Endothelial cell (in vitro differentiated cells): ENCODE measurements at regions not wholly inside any gene's neighbourhood (a gene's known extent, or its start where the extent isn't known, plus 50 kb on each side); places are given as distances from the start of the nearest gene placed in this dataset.

ENCODE experiments used
- DNase-seq: peaks from one replicate; pipeline ENCODE4 v3.0.0; 2021; ENCODE audit warnings: low spot score
- H3K27ac Mint-ChIP-seq: one replicate; pipeline ENCODE4 v1.8.0; 2021; ENCODE audit warnings: mixed read lengths, inconsistent platforms; ENCODE audit not compliant: unreplicated experiment
- H3K27me3 Mint-ChIP-seq: one replicate; pipeline ENCODE4 v1.8.0; 2021; ENCODE audit warnings: mild to moderate bottlenecking, moderate library complexity, mixed read lengths, inconsistent platforms; ENCODE audit not compliant: unreplicated experiment
- H3K36me3 Mint-ChIP-seq: one replicate; pipeline ENCODE4 v1.8.0; 2021; ENCODE audit warnings: mild to moderate bottlenecking, low read depth, mixed read lengths, inconsistent platforms; ENCODE audit not compliant: unreplicated experiment
- H3K4me1 Mint-ChIP-seq: one replicate; pipeline ENCODE4 v1.8.0; 2021; ENCODE audit warnings: mild to moderate bottlenecking, mixed read lengths, inconsistent platforms; ENCODE audit not compliant: unreplicated experiment
- H3K4me3 Mint-ChIP-seq: one replicate; pipeline ENCODE4 v1.8.0; 2021; ENCODE audit warnings: mild to moderate bottlenecking, mixed read lengths, inconsistent platforms; ENCODE audit not compliant: unreplicated experiment
- H3K9me3 Mint-ChIP-seq: one replicate; pipeline ENCODE4 v1.8.0; 2021; ENCODE audit warnings: mixed read lengths, inconsistent platforms; ENCODE audit not compliant: unreplicated experiment
- TF ChIP-seq, protein P1 (sequence below): fragments of 200-600 bp; sonication (generic); IDR thresholded peaks from one replicate; pipeline ENCODE4 v1.5.0; 2021; ENCODE audit warnings: antibody characterized with exemption; ENCODE audit not compliant: unreplicated experiment

DNA sequence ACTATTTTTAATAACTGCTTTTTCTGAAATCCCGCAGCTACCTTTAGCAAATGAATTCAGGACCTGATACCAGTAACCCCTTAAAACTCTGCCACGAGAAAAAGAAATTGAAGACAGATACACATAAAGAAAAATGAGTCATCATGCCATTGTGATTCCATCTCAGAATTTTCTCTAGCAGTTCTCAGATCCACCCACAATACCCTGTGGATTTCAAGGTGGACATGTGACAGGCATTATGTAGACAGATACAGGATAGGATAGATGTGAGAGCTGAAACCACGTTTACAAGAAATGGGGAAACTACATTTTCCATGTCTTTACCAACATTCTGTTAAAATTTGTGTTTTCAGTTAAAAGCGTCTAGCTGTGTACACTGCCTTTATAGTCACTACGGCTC is 291.9 kb upstream of the NR2F2 start:
- no peaks in the 10 kb centered on the region for H3K27me3 Mint-ChIP-seq
- no peaks in the 10 kb centered on the region for H3K36me3 Mint-ChIP-seq
- no peak overlapping the region for H3K4me3 Mint-ChIP-seq
- no peak for DNase-seq
- no peaks in the 10 kb centered on the region for H3K4me1 Mint-ChIP-seq
- H3K27ac Mint-ChIP-seq: no peak overlapping the region
- H3K9me3 Mint-ChIP-seq: no peaks in the 10 kb centered on the region
- TF ChIP-seq, protein P1, sequence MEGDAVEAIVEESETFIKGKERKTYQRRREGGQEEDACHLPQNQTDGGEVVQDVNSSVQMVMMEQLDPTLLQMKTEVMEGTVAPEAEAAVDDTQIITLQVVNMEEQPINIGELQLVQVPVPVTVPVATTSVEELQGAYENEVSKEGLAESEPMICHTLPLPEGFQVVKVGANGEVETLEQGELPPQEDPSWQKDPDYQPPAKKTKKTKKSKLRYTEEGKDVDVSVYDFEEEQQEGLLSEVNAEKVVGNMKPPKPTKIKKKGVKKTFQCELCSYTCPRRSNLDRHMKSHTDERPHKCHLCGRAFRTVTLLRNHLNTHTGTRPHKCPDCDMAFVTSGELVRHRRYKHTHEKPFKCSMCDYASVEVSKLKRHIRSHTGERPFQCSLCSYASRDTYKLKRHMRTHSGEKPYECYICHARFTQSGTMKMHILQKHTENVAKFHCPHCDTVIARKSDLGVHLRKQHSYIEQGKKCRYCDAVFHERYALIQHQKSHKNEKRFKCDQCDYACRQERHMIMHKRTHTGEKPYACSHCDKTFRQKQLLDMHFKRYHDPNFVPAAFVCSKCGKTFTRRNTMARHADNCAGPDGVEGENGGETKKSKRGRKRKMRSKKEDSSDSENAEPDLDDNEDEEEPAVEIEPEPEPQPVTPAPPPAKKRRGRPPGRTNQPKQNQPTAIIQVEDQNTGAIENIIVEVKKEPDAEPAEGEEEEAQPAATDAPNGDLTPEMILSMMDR: no peak

DNA sequence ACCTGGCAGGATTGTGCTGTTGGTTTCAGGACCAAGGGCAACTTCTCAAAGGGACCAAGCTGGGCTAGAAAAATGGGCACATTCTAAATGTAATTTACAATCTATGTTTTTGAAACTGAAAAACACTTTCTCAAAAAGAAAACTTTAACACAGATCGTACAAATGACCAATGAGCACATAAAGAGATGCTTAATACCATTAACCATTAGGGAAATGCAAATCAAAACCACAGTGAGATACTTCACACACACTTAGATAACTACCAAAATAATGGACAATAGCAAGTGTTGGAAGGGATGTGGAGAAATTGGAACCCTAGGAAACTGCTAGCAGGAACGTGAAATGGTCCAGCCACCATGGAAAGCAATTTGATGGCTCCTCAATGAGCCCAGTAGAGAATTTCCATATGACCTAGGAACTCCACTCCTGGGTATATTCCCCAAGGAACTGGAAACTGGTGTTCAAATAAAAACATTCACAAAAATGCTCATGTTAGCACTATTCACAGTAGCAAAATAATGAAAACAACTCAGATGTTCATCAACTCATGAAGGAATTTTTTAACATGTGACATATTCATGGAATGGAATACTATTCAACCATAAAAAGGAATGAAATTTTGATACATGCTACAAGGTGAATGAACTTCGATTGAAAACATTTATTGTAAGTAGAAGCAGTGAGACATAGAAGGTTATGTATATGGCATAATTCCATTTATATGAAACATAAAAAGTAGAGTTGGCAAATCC is 288.3 kb upstream of the NR2F2 start:
- no peaks in the 10 kb centered on the region for H3K9me3 Mint-ChIP-seq
- no peaks in the 10 kb centered on the region for H3K4me1 Mint-ChIP-seq
- H3K4me3 Mint-ChIP-seq: no peak overlapping the region
- no peak for DNase-seq
- TF ChIP-seq, protein P1: no peak
- H3K27me3 Mint-ChIP-seq: no peaks in the 10 kb centered on the region
- H3K36me3 Mint-ChIP-seq: no peaks in the 10 kb centered on the region
- H3K27ac Mint-ChIP-seq: no peak overlapping the region

DNA sequence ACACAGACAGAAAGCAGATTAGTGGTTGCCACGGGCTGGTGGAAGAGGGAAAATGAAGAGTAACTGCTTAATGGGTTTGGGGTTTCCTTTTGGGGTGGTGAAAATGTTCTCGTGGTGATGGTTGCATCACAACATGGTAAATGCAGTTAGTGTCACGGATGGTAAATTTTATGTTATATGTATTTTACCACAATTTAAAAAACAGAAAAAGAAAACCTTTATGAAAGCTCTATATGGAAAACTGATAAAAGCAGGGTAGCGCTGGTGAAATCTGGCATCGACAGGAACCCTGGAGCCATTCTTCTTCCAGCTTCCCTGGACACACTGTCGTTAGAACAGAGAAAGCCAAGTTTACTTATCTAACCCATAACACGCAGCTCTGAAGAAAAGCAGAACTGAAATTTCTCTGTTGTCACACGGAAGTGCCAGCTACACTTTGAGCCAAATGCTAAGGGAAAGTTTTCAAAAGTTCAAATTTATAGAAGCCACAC is 287.7 kb upstream of the NR2F2 start:
- H3K9me3 Mint-ChIP-seq: no peaks in the 10 kb centered on the region
- H3K4me1 Mint-ChIP-seq: peaks cover 5% of the 10 kb centered on the region

DNA sequence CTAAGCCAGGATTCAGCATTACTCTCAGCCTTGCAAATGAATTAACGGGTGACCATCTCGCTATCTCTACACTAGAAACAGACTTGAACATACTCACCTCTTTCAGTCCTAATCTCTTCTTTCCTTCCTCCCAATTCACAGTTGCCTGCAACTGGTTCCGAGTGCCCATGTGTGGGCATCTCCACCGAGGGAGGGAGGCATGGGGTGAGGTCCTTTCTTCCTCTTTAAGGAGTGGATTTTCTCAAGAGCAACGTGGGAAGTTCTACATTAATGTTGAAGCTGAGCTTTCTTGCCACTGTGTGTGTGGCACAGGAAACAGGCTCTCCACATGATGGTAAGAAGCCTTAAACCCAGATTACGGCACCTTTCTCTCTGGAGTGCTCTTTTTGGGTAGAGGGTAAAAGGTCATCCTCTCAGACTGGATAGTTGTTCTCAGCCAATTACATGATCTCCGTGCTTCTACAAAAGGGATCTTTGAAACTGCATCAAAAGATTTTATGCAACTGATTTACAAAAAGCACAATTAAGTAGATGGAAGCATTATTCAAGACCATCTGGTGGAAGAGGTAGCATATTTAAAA is 286.8 kb upstream of the NR2F2 start:
- Mint-ChIP-seq H3K4me3 (no peak overlapping the region), H3K36me3 (no peaks in the 10 kb centered on the region), H3K27ac (no peak overlapping the region), H3K4me1 (peaks cover 6% of the 10 kb centered on the region), H3K27me3 (no peaks in the 10 kb centered on the region), H3K9me3 (no peaks in the 10 kb centered on the region)
- TF ChIP-seq, protein P1: no peak
- DNase-seq: no peak

More for the DNA sequence above, 287.7 kb upstream of the NR2F2 start:
- Mint-ChIP-seq H3K27ac (no peak overlapping the region), H3K36me3 (no peaks in the 10 kb centered on the region), H3K27me3 (no peaks in the 10 kb centered on the region), H3K4me3 (no peak overlapping the region)
- TF ChIP-seq, protein P1: no peak
- no peak for DNase-seq

DNA sequence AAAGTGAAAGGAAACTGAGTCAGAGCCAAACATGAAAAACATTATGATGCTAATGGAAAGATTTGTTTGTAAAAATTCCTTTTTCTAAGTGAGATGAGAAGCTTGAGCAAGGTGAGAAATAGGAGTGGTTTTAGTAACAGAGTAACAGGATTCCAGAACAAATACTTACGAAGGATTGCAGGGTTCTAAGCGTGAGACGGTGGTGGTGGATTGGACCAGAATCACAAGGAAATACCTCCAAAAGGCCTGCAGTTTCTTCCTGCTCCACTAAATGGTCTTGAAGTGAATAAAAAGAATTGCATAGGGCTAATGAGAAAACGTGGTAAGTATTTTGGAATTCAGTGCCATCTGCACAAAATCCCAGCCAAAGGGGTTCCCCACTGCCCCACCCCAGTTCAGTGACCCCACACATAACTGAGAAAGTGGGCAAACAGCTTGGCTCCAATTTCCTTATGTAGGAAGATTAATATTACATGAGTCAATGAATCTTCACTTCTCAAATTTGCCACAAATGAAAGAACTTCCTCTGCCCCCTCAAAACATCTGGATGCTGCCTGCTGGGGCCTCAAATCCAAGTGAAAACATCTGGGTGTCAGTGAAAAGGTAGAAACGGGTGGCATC is 283.8 kb upstream of the NR2F2 start:
- no peak overlapping the region for H3K4me3 Mint-ChIP-seq
- no peak for DNase-seq
- H3K27ac Mint-ChIP-seq: no peak overlapping the region
- H3K36me3 Mint-ChIP-seq: no peaks in the 10 kb centered on the region
- H3K27me3 Mint-ChIP-seq: peaks cover 4% of the 10 kb centered on the region
- TF ChIP-seq, protein P1: no peak
- no peaks in the 10 kb centered on the region for H3K9me3 Mint-ChIP-seq
- H3K4me1 Mint-ChIP-seq: peaks cover 11% of the 10 kb centered on the region
